Osteoblast (primary cell): ENCODE measurements at regions not wholly inside any gene's neighbourhood (a gene's known extent, or its start where the extent isn't known, plus 50 kb on each side); places are given as distances from the start of the nearest gene placed in this dataset.

Experiments
- DNase-seq: peaks from one replicate; pipeline ENCODE4 v3.0.0; 2011; ENCODE audit warnings: low spot score, mixed read lengths; ENCODE audit not compliant: insufficient read length; ENCODE audit errors: missing footprints
- H2AFZ ChIP-seq: 2 replicates; pipeline ENCODE4 v1.6.0; 2011; ENCODE audit warnings: mild to moderate bottlenecking, low read length
- H3K27ac ChIP-seq: 2 replicates; pipeline ENCODE4 v1.5.1; 2011; ENCODE audit warnings: mild to moderate bottlenecking, low read depth, low read length, moderate library complexity
- H3K27me3 ChIP-seq: 2 replicates; pipeline ENCODE4 v1.6.0; 2012; ENCODE audit warnings: mild to moderate bottlenecking, control low read depth, inconsistent platforms, low read length, moderate library complexity; ENCODE audit not compliant: insufficient read depth
- H3K36me3 ChIP-seq: 2 replicates; pipeline ENCODE4 v1.5.1; 2011; ENCODE audit warnings: mild to moderate bottlenecking, low read length, control low read depth, moderate library complexity; ENCODE audit not compliant: insufficient read depth
- H3K4me1 ChIP-seq: 2 replicates; pipeline ENCODE4 v1.5.1; 2011; ENCODE audit warnings: mild to moderate bottlenecking, low read length, control low read depth, moderate library complexity; ENCODE audit not compliant: insufficient read depth
- H3K4me2 ChIP-seq: 2 replicates; pipeline ENCODE4 v1.6.0; 2011; ENCODE audit warnings: mild to moderate bottlenecking, low read length; ENCODE audit not compliant: insufficient read depth
- H3K4me3 ChIP-seq: fragments of 200-600 bp; sonication (generic); 3 replicates; pipeline ENCODE4 v1.5.1; 2012; ENCODE audit warnings: mild to moderate bottlenecking, low read length, inconsistent platforms; ENCODE audit not compliant: insufficient read depth
- H3K79me2 ChIP-seq: 2 replicates; pipeline ENCODE4 v1.6.0; 2012; ENCODE audit warnings: mild to moderate bottlenecking, low read length, control low read depth, inconsistent platforms; ENCODE audit not compliant: insufficient read depth
- H3K9me3 ChIP-seq: 2 replicates; pipeline ENCODE4 v1.5.1; 2011; ENCODE audit warnings: low read depth, low read length, control low read depth
- H4K20me1 ChIP-seq: 2 replicates; pipeline ENCODE4 v1.6.0; 2012; ENCODE audit warnings: mild to moderate bottlenecking, low read length, control low read depth; ENCODE audit not compliant: insufficient read depth
- TF ChIP-seq, protein P1 (sequence below): IDR thresholded peaks from 2 replicates; pipeline ENCODE4 v1.5.1; 2011; ENCODE audit warnings: mild to moderate bottlenecking, low read depth, low read length, moderate library complexity; ENCODE audit errors: extremely low read depth

DNA sequence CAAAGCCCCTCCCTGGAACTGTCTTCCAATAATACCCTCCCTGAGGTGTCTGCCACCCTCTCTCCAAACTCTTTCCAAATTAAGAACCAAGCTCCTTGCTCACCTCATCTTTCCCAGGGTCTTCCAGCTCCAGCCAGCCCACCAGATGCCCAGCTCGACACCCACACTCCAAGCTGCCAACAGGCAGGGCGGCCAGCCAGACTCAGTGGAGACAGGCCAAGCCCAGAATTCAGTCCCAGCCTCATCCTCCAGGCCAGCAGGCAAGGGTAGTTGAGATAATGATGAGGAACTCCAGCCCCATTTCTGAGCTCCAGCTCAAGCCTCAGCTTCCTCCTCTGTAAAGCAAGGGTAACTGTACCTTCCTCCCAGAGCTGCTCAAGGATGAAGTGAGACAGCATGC, 132.9 kb downstream of the CHST1 start:
- Histone ChIP-seq H3K36me3 (no peaks in the 10 kb centered on the region), H3K4me3 (no peak overlapping the region), H3K27me3 (peaks cover 9% of the 10 kb centered on the region), H3K4me2 (no peak overlapping the region), H3K4me1 (no peaks in the 10 kb centered on the region), H3K79me2 (no peaks in the 10 kb centered on the region), H3K9me3 (no peaks in the 10 kb centered on the region), H2AFZ (no peak overlapping the region), H4K20me1 (no peaks in the 10 kb centered on the region), H3K27ac (no peak overlapping the region)
- no peak for DNase-seq
- TF ChIP-seq, protein P1, sequence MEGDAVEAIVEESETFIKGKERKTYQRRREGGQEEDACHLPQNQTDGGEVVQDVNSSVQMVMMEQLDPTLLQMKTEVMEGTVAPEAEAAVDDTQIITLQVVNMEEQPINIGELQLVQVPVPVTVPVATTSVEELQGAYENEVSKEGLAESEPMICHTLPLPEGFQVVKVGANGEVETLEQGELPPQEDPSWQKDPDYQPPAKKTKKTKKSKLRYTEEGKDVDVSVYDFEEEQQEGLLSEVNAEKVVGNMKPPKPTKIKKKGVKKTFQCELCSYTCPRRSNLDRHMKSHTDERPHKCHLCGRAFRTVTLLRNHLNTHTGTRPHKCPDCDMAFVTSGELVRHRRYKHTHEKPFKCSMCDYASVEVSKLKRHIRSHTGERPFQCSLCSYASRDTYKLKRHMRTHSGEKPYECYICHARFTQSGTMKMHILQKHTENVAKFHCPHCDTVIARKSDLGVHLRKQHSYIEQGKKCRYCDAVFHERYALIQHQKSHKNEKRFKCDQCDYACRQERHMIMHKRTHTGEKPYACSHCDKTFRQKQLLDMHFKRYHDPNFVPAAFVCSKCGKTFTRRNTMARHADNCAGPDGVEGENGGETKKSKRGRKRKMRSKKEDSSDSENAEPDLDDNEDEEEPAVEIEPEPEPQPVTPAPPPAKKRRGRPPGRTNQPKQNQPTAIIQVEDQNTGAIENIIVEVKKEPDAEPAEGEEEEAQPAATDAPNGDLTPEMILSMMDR: no peak

DNA sequence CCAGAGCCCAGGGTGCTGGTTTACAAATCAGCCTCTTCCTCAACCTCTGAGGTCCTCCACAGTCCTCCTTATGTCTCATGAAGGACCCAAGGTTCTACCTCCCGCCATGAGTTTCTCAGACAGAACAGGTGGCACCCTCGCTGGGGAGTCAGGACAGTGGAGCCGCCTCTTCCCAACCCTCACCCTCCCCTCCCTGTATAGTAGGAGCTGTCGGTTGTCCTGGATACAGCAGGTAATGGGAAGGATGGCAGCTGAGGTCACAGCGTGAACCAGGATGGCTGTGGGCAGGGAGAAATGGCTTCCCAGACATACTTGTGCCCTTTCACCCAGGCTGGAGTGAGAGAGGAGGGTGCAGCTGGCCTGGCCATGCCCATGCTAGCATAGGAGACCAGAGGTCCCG, 134.6 kb downstream of the CHST1 start:
- H4K20me1 ChIP-seq: no peaks in the 10 kb centered on the region
- peaks cover 13% of the 10 kb centered on the region for H3K27me3 ChIP-seq
- DNase-seq: no peak
- no peak overlapping the region for H2AFZ ChIP-seq
- no peak overlapping the region for H3K4me2 ChIP-seq
- H3K27ac ChIP-seq: no peak overlapping the region
- H3K4me1 ChIP-seq: no peaks in the 10 kb centered on the region
- no peaks in the 10 kb centered on the region for H3K36me3 ChIP-seq
- TF ChIP-seq, protein P1: no peak
- H3K9me3 ChIP-seq: no peaks in the 10 kb centered on the region
- no peak overlapping the region for H3K4me3 ChIP-seq
- no peaks in the 10 kb centered on the region for H3K79me2 ChIP-seq

DNA sequence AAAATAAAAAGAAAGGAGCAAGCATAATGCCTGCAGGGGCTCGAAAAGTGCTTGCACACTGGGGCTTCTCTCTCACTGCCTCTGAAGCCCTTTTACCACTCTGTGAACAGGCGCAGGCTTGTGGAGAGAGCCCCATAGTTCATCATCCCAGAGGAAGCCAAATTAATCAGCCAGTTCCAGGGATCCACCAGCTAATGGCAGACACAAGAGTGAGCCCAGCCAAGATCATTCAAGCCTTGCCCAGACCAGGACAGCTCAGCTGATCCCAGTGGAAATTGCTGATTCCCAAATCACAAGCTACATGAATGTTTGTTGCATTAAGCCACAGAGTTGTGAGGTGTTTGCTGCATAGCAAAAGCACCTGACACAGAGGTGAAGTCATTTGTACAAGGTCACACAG, 135.3 kb downstream of the CHST1 start:
- no peak for DNase-seq
- no peaks in the 10 kb centered on the region for H3K9me3 ChIP-seq
- H3K4me2 ChIP-seq: no peak overlapping the region

DNA sequence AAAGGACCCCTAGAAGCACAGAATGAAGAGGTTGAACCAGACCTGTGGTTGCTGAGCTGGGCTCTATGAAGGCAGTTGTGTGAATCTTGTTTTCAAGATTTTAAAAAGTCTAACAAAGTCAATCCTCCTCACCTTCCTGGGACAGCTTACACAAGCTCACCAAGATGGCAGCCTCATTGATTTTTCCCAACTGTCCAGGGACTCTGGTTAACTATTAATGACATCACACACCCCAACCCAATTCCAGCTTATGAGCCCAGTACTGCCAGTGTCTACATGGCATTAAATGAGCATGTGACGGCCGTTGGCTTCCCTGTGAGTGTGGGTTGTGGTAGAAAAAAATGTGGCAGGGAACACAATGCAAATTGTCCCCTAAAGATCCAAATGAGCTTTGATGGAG, 137.0 kb downstream of the CHST1 start:
- Histone ChIP-seq H3K36me3 (no peaks in the 10 kb centered on the region), H3K4me3 (no peak overlapping the region), H3K9me3 (no peaks in the 10 kb centered on the region), H3K27ac (no peak overlapping the region), H2AFZ (no peak overlapping the region), H3K4me2 (no peak overlapping the region), H3K27me3 (peaks cover 10% of the 10 kb centered on the region), H3K79me2 (no peaks in the 10 kb centered on the region), H3K4me1 (no peaks in the 10 kb centered on the region), H4K20me1 (no peaks in the 10 kb centered on the region)
- DNase-seq: no peak
- TF ChIP-seq, protein P1: no peak

More for the DNA sequence above, 135.3 kb downstream of the CHST1 start:
- Histone ChIP-seq H2AFZ (no peak overlapping the region), H3K36me3 (no peaks in the 10 kb centered on the region), H4K20me1 (no peaks in the 10 kb centered on the region), H3K27ac (no peak overlapping the region), H3K4me1 (no peaks in the 10 kb centered on the region), H3K27me3 (peaks cover 13% of the 10 kb centered on the region), H3K4me3 (no peak overlapping the region), H3K79me2 (no peaks in the 10 kb centered on the region)
- TF ChIP-seq, protein P1: no peak
